NCI-H146 treated with DMSO at 0.1 percent for 48 hours (cell line): ENCODE measurements at regions not wholly inside any gene's neighbourhood (a gene's known extent, or its start where the extent isn't known, plus 50 kb on each side); places are given as distances from the start of the nearest gene placed in this dataset.
A peak's percentile ranks its signal among the peaks of the same experiment; 100 is the strongest.

Source experiments
- DNase-seq: peaks from one replicate; lab custom pipeline; 2025; ENCODE audit not compliant: unreplicated experiment; lab: John Stamatoyannopoulos, UW

DNA sequence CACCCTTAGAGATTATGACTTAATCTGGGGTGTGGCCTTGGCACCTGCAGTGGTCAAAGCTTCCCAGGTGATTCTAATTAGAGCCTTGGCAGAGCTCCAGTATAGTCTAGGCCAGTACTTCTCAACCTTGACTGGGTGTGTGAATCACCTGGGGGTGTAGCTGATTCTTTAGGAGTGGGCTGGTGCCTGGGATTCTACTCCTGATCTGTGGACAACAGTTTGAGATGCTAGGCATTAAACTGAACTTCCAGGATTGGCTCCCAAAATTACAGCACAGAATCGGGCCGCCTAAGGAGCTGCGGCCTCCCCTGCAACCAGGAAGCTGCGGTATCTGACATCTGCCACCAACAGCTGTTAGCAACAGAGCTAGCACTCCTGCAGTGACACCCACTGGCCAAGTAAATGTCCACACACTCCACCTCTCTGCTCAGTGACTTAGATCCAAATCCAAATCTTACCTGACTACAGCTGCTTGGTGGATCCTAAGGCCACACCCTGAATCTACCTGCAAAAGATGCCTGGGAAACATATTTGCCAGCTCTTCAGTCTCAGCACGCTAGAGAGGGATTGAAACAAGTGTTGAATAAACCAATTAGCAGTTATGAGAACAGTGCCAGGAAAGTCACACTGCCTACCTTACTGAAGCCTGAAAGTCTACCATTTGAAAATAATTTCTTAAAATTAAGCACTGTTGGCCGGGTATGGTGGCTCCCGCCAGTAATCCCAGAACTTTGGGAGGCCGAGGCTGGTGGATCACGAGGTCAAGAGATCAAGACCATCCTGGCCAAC lies 126.7 kb downstream of the UNC5CL start:
- DNase-seq = peak; percentile 78

DNA sequence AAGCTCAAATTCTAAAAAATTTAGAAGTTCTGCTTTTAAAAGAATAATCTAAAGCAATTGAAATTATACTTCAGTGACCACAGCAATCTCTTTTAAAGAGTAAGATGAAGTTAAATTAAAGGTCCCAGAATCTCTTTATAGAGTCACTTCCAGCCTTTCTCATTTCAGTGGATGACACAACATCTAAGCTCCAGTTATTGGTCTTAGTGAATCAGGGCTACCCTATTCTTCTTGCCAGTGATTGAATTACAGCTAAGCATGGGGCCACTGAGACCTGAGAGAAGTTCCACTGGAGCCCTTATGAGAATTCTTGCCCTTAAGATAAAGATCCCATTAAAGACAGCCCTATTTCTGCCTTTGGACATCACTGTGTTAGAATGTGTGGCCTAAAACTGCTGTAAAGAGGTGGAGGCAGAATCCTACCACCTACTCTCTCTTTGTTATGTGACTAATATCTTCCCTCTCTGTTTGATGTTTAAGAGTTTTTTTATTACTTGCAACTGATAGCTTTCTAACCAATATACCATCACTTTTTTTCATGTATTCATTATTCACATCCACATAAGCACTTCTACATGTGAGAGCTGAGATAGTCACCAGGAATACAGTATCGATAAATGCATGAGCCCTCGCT lies 128.6 kb downstream of the UNC5CL start:
- DNase-seq = no peak

DNA sequence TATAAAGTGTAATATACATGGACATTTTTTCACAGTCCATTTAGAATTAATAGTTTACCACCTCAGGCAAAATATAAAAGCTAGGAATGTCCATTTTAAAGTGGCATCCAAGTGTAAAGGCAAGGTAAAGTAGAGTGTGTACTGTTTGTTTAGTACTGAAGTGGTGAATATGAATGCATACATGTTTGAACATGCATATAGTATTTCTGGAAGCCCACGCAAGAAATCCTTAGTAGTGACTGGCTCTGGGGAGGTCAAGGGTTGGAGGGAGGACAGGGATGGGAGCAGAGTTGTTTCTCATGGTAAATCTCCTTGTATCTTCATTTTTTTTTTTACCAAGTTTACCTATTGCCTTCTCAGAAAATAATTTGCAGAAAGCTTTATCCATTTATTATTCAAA lies 129.2 kb downstream of the UNC5CL start:
- no peak for DNase-seq

DNA sequence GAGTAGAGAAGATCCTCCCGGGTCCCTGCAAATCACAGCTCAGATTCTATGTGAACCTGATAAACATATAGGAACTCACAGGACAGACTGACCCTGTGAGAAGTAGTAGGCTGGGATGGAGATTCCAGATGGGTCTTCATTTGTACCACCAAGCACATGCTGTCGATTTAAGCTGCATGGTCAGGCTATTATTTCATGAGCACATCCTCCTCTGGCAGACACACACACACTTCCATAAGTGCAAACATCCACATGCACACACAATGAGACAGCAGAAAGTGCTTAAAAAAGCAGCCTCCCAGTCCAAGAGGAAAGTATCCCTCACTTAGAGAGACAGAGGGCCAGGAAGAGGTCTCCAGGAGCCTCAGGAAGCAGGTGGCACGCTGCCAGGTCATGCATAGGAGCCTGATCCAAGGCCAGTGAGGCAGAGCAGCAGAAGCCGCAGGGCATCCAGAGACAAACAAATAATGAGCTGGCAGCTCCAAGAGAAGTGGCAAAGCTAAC lies 131.8 kb downstream of the UNC5CL start:
- peak; percentile 37 for DNase-seq

DNA sequence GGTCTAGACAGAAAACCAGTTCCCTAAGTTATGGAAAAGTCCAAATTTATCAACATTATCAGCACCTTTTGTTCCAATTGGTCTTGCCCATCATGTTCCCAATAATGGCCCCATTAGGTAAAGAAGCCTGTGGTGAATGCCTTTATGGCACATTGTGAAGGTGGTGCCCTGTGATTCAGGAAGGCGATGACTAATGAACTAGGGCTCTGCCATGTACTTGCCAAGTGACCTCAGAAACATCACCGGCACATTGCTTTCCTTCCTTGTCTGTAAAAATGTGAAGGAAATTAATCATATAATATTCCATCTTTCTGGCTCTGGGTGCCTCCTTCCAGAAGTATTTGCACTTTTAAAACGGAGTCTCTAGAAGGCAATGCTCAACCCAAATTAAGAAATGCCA lies 132.3 kb downstream of the UNC5CL start:
- DNase-seq = no peak

DNA sequence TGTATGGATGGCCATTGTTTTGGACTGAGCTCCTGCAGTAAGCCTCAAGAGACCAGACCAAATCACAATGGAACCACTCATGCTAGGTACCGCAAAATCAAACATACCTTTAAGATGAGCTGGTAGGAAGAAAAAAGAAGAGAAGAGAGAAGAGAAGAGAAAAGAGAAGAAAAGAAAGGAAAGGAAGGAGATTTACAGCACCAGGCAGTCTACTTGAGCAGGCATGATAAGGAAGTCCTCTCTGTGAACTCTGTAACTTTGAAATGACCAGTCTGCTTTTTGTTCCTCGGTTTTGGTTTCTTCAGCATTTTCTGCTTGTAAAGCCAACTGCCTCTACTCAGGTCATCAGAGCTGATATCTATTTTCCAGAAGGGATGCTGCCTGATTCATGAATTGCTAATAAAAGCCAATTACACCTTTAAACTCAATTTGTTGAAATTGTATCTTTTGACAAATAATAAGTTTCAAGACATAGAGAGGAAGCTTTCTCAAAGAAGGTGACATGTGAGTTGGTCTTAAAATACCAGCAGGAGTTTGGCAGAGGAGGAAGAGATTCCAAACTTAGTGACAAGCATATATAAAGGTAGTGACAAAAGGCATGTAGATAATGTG lies 134.3 kb downstream of the UNC5CL start:
- no peak for DNase-seq

DNA sequence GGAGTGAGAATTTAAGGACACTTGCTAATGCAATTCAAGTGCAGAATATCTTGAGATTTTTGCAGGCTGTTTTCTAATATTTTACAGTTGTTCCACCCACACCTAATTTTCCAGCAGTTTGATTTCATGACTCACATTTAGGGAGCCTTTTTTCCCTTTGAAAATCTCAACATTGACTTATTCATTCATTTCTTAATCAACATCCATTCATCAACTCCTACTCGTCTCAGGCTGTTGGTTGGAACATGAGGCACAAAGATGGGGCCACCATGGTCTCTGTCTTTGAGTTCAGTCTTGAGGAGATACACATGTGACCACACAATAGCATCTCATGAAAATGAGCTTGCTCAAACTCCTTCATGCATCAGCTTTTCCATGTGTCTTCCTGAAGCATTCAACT lies 135.6 kb downstream of the UNC5CL start:
- no peak for DNase-seq

DNA sequence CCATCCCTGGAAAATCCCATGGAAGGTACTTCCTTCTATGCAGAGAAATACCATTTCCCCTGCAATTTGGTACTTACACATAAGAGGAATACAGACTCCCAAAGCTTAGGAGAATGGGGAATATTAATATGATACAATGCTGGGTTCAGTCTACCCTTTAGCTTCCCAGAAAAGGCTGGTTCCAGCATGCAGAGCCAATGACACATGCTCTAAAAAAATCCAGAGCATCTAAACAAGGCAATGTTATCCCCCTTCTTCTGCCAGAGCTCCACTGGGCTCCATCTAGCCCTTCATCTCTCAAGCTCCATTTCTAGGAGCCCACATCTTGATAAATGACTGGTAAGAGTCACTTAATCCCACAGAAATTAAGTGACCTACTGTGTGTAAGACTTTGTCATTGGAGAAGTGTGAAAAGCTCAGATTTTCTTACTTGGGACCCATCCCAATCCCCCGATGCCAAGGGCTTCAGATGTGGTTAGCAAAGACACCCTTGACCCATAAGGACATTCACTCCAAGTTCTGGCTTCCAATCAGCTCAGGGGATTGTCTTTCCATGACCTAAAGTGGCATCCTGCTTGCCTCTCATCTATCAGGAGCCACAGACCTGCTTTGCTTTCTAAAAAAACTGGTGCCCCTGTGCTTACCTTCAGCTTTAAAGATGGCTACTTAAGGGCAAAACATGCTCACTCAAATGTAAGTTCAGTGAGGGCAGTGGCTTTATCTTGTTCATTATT lies 137.5 kb downstream of the UNC5CL start:
- no peak for DNase-seq

DNA sequence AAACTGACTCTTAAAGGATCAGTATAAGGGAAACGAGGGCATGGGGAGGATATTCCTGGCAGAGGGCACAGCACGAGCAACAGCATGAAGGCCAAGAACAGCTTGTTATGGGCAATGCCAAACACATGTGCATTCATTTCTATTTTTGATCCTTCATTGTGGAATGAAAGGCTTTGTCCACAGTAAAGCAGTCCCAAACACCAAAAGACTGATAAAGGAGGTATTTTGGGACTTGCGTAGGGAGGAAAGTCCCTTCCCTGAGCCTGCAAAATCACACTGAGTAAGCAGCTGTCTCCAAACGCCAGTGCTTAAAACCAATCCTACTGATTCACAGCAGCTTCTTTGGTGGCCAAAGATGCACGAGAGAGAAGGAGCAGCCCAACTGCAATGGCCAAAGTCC lies 138.2 kb downstream of the UNC5CL start:
- DNase-seq = no peak

DNA sequence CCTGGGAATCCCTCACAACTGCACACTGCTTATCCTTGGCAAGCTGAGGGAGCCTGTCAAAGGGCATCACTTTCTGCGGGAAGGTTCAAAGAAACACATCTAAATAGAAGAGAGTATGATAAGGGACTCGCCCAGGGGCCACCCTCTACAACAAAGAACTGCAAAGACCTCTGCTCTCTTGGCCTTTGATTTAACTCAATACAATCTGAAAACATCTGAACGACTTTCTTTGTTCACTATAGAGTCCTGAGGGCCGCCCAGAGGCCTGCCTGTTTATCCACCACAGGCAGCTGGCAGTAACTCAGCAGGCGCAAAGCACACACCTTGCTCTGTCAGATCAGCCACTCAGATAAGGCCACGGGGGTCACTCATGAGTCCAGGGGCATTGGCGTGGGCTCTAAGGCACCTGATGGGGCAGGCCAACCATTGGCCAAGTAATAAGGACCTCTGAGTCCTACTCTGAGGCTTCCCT lies 139.3 kb downstream of the UNC5CL start:
- peak; percentile 70 for DNase-seq

DNA sequence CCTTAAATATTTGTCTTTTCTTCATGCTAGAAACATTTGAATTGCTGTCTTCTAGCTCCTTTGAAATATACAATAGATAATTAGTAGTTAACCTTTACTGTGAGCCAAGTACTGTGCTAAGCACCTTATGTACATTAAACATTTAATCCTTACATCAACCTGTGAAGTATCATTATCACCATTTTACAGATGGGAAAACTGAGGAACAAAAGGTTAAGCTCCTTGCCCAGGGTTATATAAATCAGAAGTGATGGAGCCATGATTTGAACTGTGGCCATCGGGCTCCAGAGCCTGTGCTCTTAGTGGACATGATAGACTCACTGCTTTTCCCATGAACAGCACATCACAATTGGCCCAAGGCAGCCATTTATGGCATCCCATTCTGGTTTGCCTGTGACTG lies 140.9 kb downstream of the UNC5CL start:
- no peak for DNase-seq

DNA sequence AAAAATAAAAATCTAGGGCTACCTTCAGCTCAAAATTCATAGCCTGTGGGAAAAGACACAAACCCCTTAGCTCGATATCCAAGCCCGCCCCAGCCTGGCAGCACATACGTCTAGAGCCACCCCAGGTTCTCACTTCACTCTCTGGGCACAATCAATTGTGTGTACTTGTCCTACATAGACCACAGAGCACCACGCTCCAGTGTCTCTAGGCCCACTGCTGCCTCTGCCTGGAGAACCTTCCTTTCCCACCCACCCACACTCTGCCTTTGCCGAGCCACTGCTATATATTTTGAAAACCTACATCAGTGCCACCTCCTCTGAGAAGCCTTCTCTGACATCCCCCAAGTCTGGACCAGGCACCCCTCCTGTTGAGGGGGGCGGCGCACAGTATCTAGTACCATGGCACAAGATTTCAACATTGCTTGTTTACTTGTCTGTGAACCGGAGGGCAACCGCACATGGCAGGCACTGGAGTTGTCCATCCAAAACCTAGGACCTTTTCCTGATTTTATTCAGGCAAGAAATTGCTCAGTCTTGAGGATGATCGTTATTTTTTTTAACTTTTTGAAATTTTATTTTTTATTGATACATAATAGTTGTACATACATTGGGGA lies 141.5 kb downstream of the UNC5CL start:
- DNase-seq = no peak

DNA sequence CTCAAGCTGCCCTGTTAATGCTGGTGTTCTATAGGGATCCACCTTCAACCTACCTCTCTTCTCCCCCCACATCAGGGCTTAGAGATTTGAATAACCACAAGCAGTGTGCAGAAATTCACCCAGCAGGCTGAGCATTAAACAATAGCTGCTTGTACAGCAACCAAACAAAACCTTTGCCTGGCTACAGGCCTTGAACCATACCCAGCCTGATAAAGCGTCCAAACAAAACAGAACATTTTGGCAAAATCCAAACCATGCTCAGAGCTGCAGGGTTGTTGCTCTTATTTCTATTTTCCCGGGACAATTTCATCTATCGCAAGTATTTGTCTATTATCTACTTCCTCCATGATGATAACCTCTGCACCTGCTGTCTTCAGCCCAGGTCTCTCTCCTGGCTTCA lies 142.3 kb downstream of the UNC5CL start:
- DNase-seq = no peak

DNA sequence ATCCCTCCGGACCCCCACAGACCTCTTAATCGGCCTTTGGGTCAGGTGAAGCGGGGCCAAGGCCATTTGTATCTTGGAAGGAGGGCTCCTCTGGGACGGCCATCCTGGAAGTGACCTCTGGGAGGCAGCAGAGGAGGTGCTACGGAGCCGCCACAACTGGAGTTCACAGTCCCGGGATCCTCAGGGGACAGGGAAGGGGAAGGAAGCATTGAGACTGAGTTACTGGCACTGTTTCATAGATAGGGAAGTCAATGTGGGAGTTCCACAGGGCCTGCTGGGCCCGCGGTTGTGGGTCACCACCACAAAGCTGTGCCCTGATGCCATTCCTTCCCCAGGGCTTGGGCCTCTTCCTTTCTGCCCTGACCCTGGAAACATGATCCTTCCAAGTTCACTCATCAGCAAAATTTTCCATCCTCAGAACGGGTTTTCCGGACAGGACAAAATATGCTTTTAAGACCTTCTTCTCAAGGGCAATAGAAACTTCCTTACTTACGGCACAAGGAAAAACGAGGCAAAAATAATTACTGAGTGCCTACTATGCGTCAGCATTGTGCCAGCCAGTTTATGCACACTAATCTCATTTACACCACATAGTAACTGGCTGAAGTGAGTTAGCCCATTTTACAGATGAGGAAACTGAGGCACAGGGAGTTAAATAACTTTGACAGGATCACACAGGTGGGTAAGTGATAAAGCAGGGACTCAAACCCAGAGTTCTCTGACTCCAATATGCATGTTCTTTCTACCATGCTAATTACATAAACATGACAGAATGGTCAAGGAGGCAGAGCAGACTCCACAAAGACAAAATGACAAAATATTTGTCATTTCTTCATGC lies 143.8 kb downstream of the UNC5CL start:
- DNase-seq = no peak

DNA sequence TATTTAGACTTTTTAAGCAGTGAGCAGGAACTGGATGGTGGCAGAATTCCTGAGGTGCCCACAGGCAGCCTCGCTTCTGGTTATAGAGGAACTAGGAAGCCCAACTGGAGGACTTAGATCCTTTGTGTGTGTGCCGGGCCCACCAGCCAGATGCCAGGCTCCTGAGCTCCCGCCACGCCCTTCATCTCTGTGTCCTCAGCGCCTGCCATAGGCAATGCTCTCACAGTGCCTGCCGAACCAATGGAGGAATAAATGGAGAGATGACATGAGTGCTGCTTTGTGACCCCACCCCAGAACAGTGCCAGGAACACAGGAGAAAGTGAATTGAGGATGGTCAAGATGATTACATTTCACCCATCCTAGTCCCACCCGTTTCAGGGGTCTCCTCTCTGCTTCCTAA lies 146.0 kb downstream of the UNC5CL start:
- DNase-seq = no peak

DNA sequence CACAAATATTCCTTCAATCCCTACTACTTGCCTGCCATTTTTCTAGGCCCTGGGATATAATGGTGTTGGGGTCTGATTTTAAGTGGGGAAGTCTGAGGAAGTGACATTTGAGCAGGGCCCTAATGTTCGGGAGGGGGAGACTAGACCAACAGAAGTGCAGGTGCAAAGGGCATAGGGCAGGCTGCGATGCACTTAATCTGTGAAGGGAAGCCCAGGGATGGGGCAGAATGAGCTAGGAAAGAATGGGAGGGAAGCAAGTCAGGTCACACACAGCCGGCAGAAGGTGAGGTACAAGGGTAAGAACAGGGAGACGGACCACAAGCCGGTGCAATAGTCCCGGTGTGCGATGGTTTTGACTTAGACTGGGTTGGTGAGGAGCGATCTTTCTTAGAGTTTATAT lies 146.8 kb downstream of the UNC5CL start:
- no peak for DNase-seq

DNA sequence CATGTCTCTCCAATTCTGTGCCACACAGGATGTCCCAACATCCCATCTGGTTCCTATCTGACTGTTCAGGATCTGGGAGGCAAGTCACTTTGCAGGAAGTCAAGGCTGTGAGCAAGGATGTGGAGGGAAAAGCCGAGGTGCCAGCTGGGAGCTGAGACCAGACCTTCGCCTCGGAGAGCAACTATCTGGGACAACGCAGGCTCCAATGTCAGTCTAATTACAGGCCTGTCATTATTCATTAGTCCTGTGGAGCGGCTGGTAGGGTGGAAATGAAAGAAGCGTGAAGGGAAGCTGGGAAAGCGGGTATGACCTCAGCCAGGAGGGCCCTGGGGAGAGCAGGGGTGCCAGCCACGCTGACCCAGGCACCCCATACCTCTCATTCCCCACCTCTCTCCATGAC lies 147.3 kb downstream of the UNC5CL start:
- no peak for DNase-seq

DNA sequence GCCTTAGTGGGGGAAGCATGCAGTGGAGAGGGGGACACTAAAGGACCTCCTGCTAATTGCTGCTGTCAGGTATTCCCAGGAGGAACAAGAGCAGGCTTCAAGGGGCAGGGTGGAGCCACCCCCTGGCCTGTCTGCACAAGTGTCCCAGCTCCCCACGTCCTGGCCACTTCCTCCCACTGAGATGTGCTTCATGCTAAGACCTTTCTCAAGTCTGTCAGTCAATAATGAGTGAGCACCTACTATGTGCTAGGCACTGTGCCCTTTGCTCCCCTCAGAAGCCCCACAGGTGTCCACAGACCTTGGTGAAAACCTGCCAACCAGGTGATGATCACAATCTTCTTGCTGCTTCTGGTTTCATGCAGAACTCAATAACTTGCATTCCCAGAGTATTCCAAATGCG lies 147.9 kb downstream of the UNC5CL start:
- DNase-seq = no peak

DNA sequence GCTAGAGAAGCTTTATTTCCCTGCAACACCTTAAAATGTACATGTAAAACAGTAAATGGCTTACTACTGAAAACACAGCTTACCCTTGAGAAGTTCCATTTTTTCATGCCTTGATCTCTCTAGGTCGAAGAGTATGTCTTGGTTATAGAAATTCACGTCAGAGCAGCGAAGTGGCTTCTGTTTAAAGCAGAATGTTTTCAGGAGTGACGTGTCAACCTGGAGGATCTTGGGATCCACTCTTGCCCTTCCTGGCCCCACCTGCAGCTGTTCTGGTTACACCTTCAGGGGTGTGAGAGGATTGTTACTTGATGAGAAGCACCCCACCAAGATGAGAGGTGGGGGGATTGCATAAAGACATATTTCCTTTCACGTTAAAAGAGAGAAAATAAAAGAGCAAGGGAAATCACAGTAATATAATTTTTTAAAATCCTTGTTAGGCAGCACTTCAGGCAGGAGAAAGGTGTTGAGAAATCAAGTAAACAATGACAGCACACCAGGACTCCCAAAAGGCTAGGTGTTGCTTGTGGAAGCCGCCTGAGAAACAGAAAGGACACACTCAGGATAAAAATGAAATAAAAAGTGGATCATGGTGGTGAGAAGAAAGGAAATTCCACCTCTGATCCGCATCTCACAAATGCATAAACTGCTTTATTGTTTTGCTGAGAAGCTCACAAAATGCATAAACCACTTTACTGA lies 149.7 kb downstream of the UNC5CL start:
- DNase-seq = no peak
